ENCODE measurements at regions not wholly inside any gene's neighbourhood (a gene's known extent, or its start where the extent isn't known, plus 50 kb on each side); places are given as distances from the start of the nearest gene placed in this dataset.

GRCh38 chr5:35483780-35484179 is 133.9 kb upstream of the SPEF2 start:
- H3K9me3 ChIP-seq: no peaks in the 10 kb centered on the region
- intact Hi-C loops (cut with DNase I): no loop called here
- ATAC-seq (peak; percentile 73 to 91 (median 85)), DNase-seq (no peak)
- no peaks in the 10 kb centered on the region for H3K27me3 ChIP-seq
- no peak for TF ChIP-seq POLR2A (IDR thresholded peaks at IDR 0.05)
- TF ChIP-seq, protein P1, sequence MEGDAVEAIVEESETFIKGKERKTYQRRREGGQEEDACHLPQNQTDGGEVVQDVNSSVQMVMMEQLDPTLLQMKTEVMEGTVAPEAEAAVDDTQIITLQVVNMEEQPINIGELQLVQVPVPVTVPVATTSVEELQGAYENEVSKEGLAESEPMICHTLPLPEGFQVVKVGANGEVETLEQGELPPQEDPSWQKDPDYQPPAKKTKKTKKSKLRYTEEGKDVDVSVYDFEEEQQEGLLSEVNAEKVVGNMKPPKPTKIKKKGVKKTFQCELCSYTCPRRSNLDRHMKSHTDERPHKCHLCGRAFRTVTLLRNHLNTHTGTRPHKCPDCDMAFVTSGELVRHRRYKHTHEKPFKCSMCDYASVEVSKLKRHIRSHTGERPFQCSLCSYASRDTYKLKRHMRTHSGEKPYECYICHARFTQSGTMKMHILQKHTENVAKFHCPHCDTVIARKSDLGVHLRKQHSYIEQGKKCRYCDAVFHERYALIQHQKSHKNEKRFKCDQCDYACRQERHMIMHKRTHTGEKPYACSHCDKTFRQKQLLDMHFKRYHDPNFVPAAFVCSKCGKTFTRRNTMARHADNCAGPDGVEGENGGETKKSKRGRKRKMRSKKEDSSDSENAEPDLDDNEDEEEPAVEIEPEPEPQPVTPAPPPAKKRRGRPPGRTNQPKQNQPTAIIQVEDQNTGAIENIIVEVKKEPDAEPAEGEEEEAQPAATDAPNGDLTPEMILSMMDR (IDR thresholded peaks at IDR 0.05): no peak
- H3K36me3 ChIP-seq: no peaks in the 10 kb centered on the region
- H3K4me3 ChIP-seq: peak overlapping the region in 1 of 3 donors; percentile 9
- H3K27ac ChIP-seq: peak overlapping the region; percentile 35 to 81 (median 56)
- WGBS (ENCODE audit: insufficient coverage, low coverage, low lambda C conversion rate, missing lambda C conversion rate): 13% methylated on average over 2 of the region's 2 CpGs
- H3K4me1 ChIP-seq: peaks cover 0 to 45% (median 15%) of the 10 kb centered on the region in 4 donors

GRCh38 chr5:35483191-35483590 is 134.5 kb upstream of the SPEF2 start:
- Histone ChIP-seq H3K9me3 (no peaks in the 10 kb centered on the region), H3K27me3 (no peaks in the 10 kb centered on the region), H3K27ac (peak overlapping the region; percentile 35 to 81 (median 56)), H3K4me3 (no peak overlapping the region), H3K36me3 (no peaks in the 10 kb centered on the region), H3K4me1 (peaks cover 0 to 50% (median 15%) of the 10 kb centered on the region in 4 donors)
- intact Hi-C loops (cut with DNase I): no loop called here
- no peak for ATAC-seq
- TF ChIP-seq, protein P1 (IDR thresholded peaks at IDR 0.05): no peak
- no peak for TF ChIP-seq POLR2A (IDR thresholded peaks at IDR 0.05)
- no peak for DNase-seq

- ATAC-seq (no peak), DNase-seq (no peak)
- TF ChIP-seq, protein P1 (IDR thresholded peaks at IDR 0.05): no peak
- no peak for TF ChIP-seq POLR2A (IDR thresholded peaks at IDR 0.05)
- H3K27ac ChIP-seq: no peak overlapping the region
- no peaks in the 10 kb centered on the region for H3K27me3 ChIP-seq
- H3K9me3 ChIP-seq: no peaks in the 10 kb centered on the region
- H3K4me1 ChIP-seq: peaks cover 0 to 50% (median 15%) of the 10 kb centered on the region in 4 donors
- no peak overlapping the region for H3K4me3 ChIP-seq
- 82% methylated on average over 4 of the region's 5 CpGs for WGBS (ENCODE audit: insufficient coverage, low coverage, low lambda C conversion rate, missing lambda C conversion rate)
- no peaks in the 10 kb centered on the region for H3K36me3 ChIP-seq
- intact Hi-C loops (cut with DNase I): no loop called here
These were observed 135.4 kb upstream of the SPEF2 start for GRCh38 chr5:35482167-35482755.

GRCh38 chr5:35478856-35479682 is 138.6 kb upstream of the SPEF2 start:
- Histone ChIP-seq H3K4me3 (peak overlapping the region; percentile 3 to 37 (median 37)), H3K27ac (peak overlapping the region; percentile 69 to 82 (median 73))

More at GRCh38 chr5:35478856-35479682, 138.6 kb upstream of the SPEF2 start:
- Histone ChIP-seq H3K9me3 (no peaks in the 10 kb centered on the region), H3K4me1 (peaks cover 0 to 29% (median 5%) of the 10 kb centered on the region in 4 donors), H3K27me3 (no peaks in the 10 kb centered on the region), H3K36me3 (no peaks in the 10 kb centered on the region)
- TF ChIP-seq, protein P1 (IDR thresholded peaks at IDR 0.05): no peak
- TF ChIP-seq POLR2A (IDR thresholded peaks at IDR 0.05): peak; percentile 12
- intact Hi-C loops (cut with DNase I): no loop called here
- WGBS (ENCODE audit: insufficient coverage, low coverage, low lambda C conversion rate, missing lambda C conversion rate): 22% methylated on average over 5 of the region's 5 CpGs
- DNase-seq (no peak), ATAC-seq (peak; percentile 80 to 91 (median 84))
